GM18951 (cell line): ENCODE measurements at regions not wholly inside any gene's neighbourhood (a gene's known extent, or its start where the extent isn't known, plus 50 kb on each side); places are given as distances from the start of the nearest gene placed in this dataset.
"Not testable (repeated sequence)": the region's sequence is repeated elsewhere in the genome, so short reads cannot be mapped to it uniquely, and the experiment has no call there.

Source experiments
- POLR2A ChIP-seq: IDR thresholded peaks from 4 replicates; pipeline ENCODE4 v1.6.1; 2011; ENCODE audit warnings: mild to moderate bottlenecking; ENCODE audit not compliant: insufficient read length, insufficient read depth; ENCODE audit errors: extremely low read depth
- in situ Hi-C: fragments of 300-500 bp; cut with MboI; formaldehyde crosslinking; loops from one replicate; pipeline ENCODE4 v1.12.0; 2022; ENCODE audit warnings: low sequenced_read_pairs, mixed read lengths, inconsistent platforms; ENCODE audit not compliant: unreplicated experiment

- no peak for TF ChIP-seq POLR2A
- in situ Hi-C loops: no loop called here
Observed at GRCh38 chr4:112001041-112001440, 144.2 kb upstream of the FAM241A start.

- no peak for TF ChIP-seq POLR2A
- in situ Hi-C loops: no loop called here
Observed at GRCh38 chr4:112002248-112002661, 143.0 kb upstream of the FAM241A start.

- no peak for TF ChIP-seq POLR2A
- in situ Hi-C loops: no loop called here
Observed at GRCh38 chr4:112003231-112003907, 141.9 kb upstream of the FAM241A start.

GRCh38 chr4:112005027-112005426 is 140.2 kb upstream of the FAM241A start:
- TF ChIP-seq POLR2A: no peak
- in situ Hi-C loops: no loop called here

- TF ChIP-seq POLR2A: no peak
- in situ Hi-C loops: no loop called here
Observed at GRCh38 chr4:112007391-112007790, 137.9 kb upstream of the FAM241A start.

GRCh38 chr4:112015960-112016359 is 129.3 kb upstream of the FAM241A start:
- in situ Hi-C loops: no loop called here
- TF ChIP-seq POLR2A: no peak

- in situ Hi-C loops: no loop called here
- TF ChIP-seq POLR2A: no peak
Observed at GRCh38 chr4:112023402-112023950, 121.8 kb upstream of the FAM241A start.

- no peak for TF ChIP-seq POLR2A
- in situ Hi-C loops: no loop called here
Observed at GRCh38 chr4:112026058-112026457, 119.2 kb upstream of the FAM241A start.

- in situ Hi-C loops: loop anchor here (10.0 kb wide), 2 partner anchors 85 to 385 kb away; no protein-coding TSS in a partner anchor
- no peak for TF ChIP-seq POLR2A
Observed at GRCh38 chr4:112029771-112030171, 115.5 kb upstream of the FAM241A start.

GRCh38 chr4:112031712-112032328 is 113.4 kb upstream of the FAM241A start:
- in situ Hi-C loops: loop anchor here (10.0 kb wide), 2 partner anchors 87 to 387 kb away; no protein-coding TSS in a partner anchor

GRCh38 chr4:112036886-112037285 is 108.4 kb upstream of the FAM241A start:
- no peak for TF ChIP-seq POLR2A
- in situ Hi-C loops: loop anchor here (10.0 kb wide), 2 partner anchors 92 to 392 kb away; no protein-coding TSS in a partner anchor

More at GRCh38 chr4:112031712-112032328, 113.4 kb upstream of the FAM241A start:
- TF ChIP-seq POLR2A: no peak

GRCh38 chr4:112038861-112039260 is 106.4 kb upstream of the FAM241A start:
- TF ChIP-seq POLR2A: no peak
- in situ Hi-C loops: loop anchor here (10.0 kb wide), 2 partner anchors 94 to 394 kb away; no protein-coding TSS in a partner anchor

GRCh38 chr4:112049119-112049518 is 96.1 kb upstream of the FAM241A start:
- in situ Hi-C loops: not testable (repeated sequence)

GRCh38 chr4:112053825-112054350 is 91.4 kb upstream of the FAM241A start:
- in situ Hi-C loops: no loop called here
- no peak for TF ChIP-seq POLR2A

GRCh38 chr4:112055100-112055499 is 90.2 kb upstream of the FAM241A start:
- in situ Hi-C loops: no loop called here
- TF ChIP-seq POLR2A: no peak
